ENCODE measurements at regions not wholly inside any gene's neighbourhood (a gene's known extent, or its start where the extent isn't known, plus 50 kb on each side); places are given as distances from the start of the nearest gene placed in this dataset.

DNA sequence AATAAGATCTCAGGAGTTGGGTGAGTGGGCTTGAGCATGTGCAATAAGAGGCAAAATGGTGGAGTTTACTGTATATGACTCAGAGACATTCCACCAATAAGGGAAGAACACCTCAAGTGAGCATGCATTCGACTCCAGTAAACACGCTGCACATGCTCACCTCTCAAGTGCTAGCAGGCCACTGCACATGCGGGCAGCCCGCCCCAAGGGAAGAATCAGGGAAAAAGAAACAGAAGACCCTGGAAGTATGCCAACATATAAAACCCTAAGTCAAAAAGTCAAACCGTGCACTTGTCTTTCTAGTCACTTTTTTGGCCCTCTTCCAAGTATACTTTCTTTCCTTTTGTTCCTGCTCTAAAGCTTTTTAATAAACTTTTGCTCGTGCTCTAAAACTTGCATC, 245.3 kb upstream of the RASA1 start:
- Histone ChIP-seq H3K14ac (replicated peaks; ENCODE audit: low read depth, low read length) (no peak overlapping the region), H3K36me3 (ENCODE audit: control insufficient read depth, insufficient read depth, low read length) (no peaks in the 10 kb centered on the region), H4K8ac (ENCODE audit: low read depth in 2 of 2, low read length in 2 of 2) (no peak overlapping the region), H2AK5ac (ENCODE audit: low read depth, low read length) (no peak overlapping the region), H4K20me1 (ENCODE audit: insufficient read depth, low read length) (no peaks in the 10 kb centered on the region), H3K27ac (ENCODE audit: insufficient read depth, low read length) (no peak overlapping the region), H2BK20ac (ENCODE audit: low read depth, low read length) (no peak overlapping the region), H2BK15ac (ENCODE audit: low read depth, low read length) (no peak overlapping the region), H3K23ac (ENCODE audit: low read depth, low read length) (no peak overlapping the region), H3K79me1 (ENCODE audit: low read depth in 1 of 2, low read length in 2 of 2) (no peaks in the 10 kb centered on the region), H2BK120ac (ENCODE audit: low read depth, low read length) (no peak overlapping the region), H2AK9ac (replicated peaks; ENCODE audit: low read depth, low read length, poor library complexity) (no peak overlapping the region), H3K4me3 (ENCODE audit: insufficient read depth, low read depth, low read length) (no peak overlapping the region), H3K9me1 (ENCODE audit: insufficient read depth, low read length) (0 out of 2 replicates have a peak, but pooled peaks cover 3% of the 10 kb centered on the region), H3K4me2 (ENCODE audit: low read depth, low read length) (no peak overlapping the region), H2BK5ac (ENCODE audit: low read depth, low read length, poor library complexity, severe bottlenecking) (no peak overlapping the region), H3K27me3 (ENCODE audit: control insufficient read depth, insufficient read depth, low read length) (no peaks in the 10 kb centered on the region), H3K56ac (ENCODE audit: extremely low read depth, insufficient read depth, low read length) (no peak overlapping the region), H3K9ac (ENCODE audit: low read depth, low read length) (no peak overlapping the region), H2AFZ (replicated peaks; ENCODE audit: low read length, poor library complexity) (no peak overlapping the region), H3K9me3 (ENCODE audit: control insufficient read depth, insufficient read depth, low read length) (0 out of 2 replicates have a peak, but pooled peaks cover 2% of the 10 kb centered on the region), H3K4ac (ENCODE audit: low read depth, low read length) (no peak overlapping the region), H4K91ac (ENCODE audit: insufficient read depth, low read depth, low read length) (no peak overlapping the region), H3K18ac (ENCODE audit: low read depth, low read length) (no peak overlapping the region), H3K4me1 (ENCODE audit: control insufficient read depth, insufficient read depth, low read length) (no peaks in the 10 kb centered on the region), H4K5ac (ENCODE audit: low read depth, low read length) (no peak overlapping the region)
- dilution Hi-C loops (cut with HindIII; ENCODE audit: low sequenced_read_pairs, unreplicated experiment) (no loop called here), in situ Hi-C loops (cut with MboI; ENCODE audit: low sequenced_read_pairs) (no loop called here), intact Hi-C loops (cut with micrococcal nuclease) (no loop called here)
- ChIA-PET CTCF (no interaction called here), POLR2A (ENCODE audit: unreplicated experiment) (no interaction called here)
- BruUV-seq (replicated peaks), result no TSS peak
- TF ChIP-seq CEBPB (IDR thresholded peaks at IDR 0.05; ENCODE audit: low read depth, low read length) (no peak), MXI1 (IDR thresholded peaks at IDR 0.05; ENCODE audit: borderline replicate concordance, low read depth, low read length) (no peak)
- DNase-seq (no peak), ATAC-seq (ENCODE audit: low read depth) (no peak)
- no CpG with 5 or more reads among the region's 6 CpGs for whole genome bisulfite sequencing, 2 experiments (ENCODE audit: extremely low coverage in 2 of 2, insufficient read length in 1 of 2)
